ENCODE measurements at regions not wholly inside any gene's neighbourhood (a gene's known extent, or its start where the extent isn't known, plus 50 kb on each side); places are given as distances from the start of the nearest gene placed in this dataset.

DNA sequence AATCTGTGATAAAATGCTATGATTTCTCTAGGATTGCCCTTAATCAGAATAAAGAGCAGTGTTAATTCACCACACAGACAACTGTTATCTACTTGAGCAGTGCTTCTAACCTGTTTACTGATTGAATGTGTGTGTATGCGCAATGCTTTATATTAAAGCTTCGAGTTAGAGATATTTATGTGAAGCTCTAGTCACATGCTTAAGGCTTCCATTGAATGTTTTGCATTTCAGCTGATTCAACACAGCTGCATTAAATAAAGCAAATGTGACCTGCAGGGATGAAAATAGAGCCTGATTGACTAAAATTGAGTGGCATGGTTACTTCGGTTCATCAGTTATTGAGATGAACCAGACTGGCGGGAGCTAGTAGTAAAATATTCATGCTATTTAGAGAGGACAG, 395.3 kb downstream of the JRKL start:
- intact Hi-C loops (cut with micrococcal nuclease): no loop called here
- H3K56ac ChIP-seq (ENCODE audit: extremely low read depth, insufficient read depth, low read length): no peak overlapping the region
- H3K9me1 ChIP-seq (ENCODE audit: insufficient read depth, low read length): no peaks in the 10 kb centered on the region
- no peak overlapping the region for H4K91ac ChIP-seq (ENCODE audit: insufficient read depth, low read depth, low read length)
- no peak overlapping the region for H3K23ac ChIP-seq (ENCODE audit: low read depth, low read length)
- no peak overlapping the region for H3K27ac ChIP-seq (ENCODE audit: insufficient read depth, low read length)
- H3K9me3 ChIP-seq (ENCODE audit: control insufficient read depth, insufficient read depth, low read length): no peaks in the 10 kb centered on the region
- ATAC-seq (ENCODE audit: low read depth): no peak
- H3K18ac ChIP-seq (ENCODE audit: low read depth, low read length): no peak overlapping the region
- ChIA-PET POLR2A (ENCODE audit: unreplicated experiment) (no interaction called here), CTCF (no interaction called here)
- H3K9ac ChIP-seq (ENCODE audit: low read depth, low read length): no peak overlapping the region
- H3K79me1 ChIP-seq (ENCODE audit: low read depth in 1 of 2, low read length in 2 of 2): no peaks in the 10 kb centered on the region
- H2BK120ac ChIP-seq (ENCODE audit: low read depth, low read length): no peak overlapping the region
- H3K4me1 ChIP-seq (ENCODE audit: control insufficient read depth, insufficient read depth, low read length): no peaks in the 10 kb centered on the region
- no peak for DNase-seq
- no peaks in the 10 kb centered on the region for H3K36me3 ChIP-seq (ENCODE audit: control insufficient read depth, insufficient read depth, low read length)
- H3K14ac ChIP-seq (replicated peaks; ENCODE audit: low read depth, low read length): no peak overlapping the region
- BruUV-seq (replicated peaks): no TSS peak
- no peak overlapping the region for H2BK20ac ChIP-seq (ENCODE audit: low read depth, low read length)
- H4K5ac ChIP-seq (ENCODE audit: low read depth, low read length): no peak overlapping the region
- no peak overlapping the region for H2BK15ac ChIP-seq (ENCODE audit: low read depth, low read length)
- no peak overlapping the region for H3K4me2 ChIP-seq (ENCODE audit: low read depth, low read length)
- TF ChIP-seq RFX5 (IDR thresholded peaks at IDR 0.05; ENCODE audit: low read depth, low read length) (no peak), RAD21 (IDR thresholded peaks at IDR 0.05; ENCODE audit: low read length) (no peak), POLR2A (IDR thresholded peaks at IDR 0.05; ENCODE audit: low read depth, low read length) (no peak), MAFK (IDR thresholded peaks at IDR 0.05; ENCODE audit: low read depth, low read length) (no peak), MXI1 (IDR thresholded peaks at IDR 0.05; ENCODE audit: borderline replicate concordance, low read depth, low read length) (no peak)
- TF ChIP-seq, protein P1, sequence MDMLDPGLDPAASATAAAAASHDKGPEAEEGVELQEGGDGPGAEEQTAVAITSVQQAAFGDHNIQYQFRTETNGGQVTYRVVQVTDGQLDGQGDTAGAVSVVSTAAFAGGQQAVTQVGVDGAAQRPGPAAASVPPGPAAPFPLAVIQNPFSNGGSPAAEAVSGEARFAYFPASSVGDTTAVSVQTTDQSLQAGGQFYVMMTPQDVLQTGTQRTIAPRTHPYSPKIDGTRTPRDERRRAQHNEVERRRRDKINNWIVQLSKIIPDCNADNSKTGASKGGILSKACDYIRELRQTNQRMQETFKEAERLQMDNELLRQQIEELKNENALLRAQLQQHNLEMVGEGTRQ (IDR thresholded peaks at IDR 0.05; ENCODE audit: low read depth, low read length): no peak
- no peak overlapping the region for H4K8ac ChIP-seq (ENCODE audit: low read depth in 2 of 2, low read length in 2 of 2)
- H3K4me3 ChIP-seq (ENCODE audit: insufficient read depth, low read depth, low read length): no peak overlapping the region
- H2AK5ac ChIP-seq (ENCODE audit: low read depth, low read length): no peak overlapping the region
- H3K4ac ChIP-seq (ENCODE audit: low read depth, low read length): no peak overlapping the region
- in situ Hi-C loops (cut with MboI; ENCODE audit: low sequenced_read_pairs): no loop called here
- no peaks in the 10 kb centered on the region for H3K27me3 ChIP-seq (ENCODE audit: control insufficient read depth, insufficient read depth, low read length)
- H2AK9ac ChIP-seq (replicated peaks; ENCODE audit: low read depth, low read length, poor library complexity): no peak overlapping the region
- no peaks in the 10 kb centered on the region for H4K20me1 ChIP-seq (ENCODE audit: insufficient read depth, low read length)
- no peak overlapping the region for H2BK5ac ChIP-seq (ENCODE audit: low read depth, low read length, poor library complexity, severe bottlenecking)
- dilution Hi-C loops (cut with HindIII; ENCODE audit: low sequenced_read_pairs, unreplicated experiment): no loop called here
- WGBS, 2 experiments (ENCODE audit: extremely low coverage in 2 of 2, insufficient read length in 1 of 2): 25% methylated on average over 2 of the region's 4 CpGs; no CpG with 5 or more reads in 1 of the 2 experiments
- no peak overlapping the region for H2AFZ ChIP-seq (replicated peaks; ENCODE audit: low read length, poor library complexity)

Measured in IMR-90 (cell line).